Mammary epithelial cell (primary cell): ENCODE measurements at regions not wholly inside any gene's neighbourhood (a gene's known extent, or its start where the extent isn't known, plus 50 kb on each side); places are given as distances from the start of the nearest gene placed in this dataset.

Source experiments
- EZH2 ChIP-seq: IDR thresholded peaks from 2 replicates; pipeline ENCODE4 v1.6.1; 2012; ENCODE audit warnings: low read length, inconsistent platforms, borderline replicate concordance
- TF ChIP-seq, protein P1 (sequence below), 2 donors: IDR thresholded peaks in 1 of 2; conservative IDR thresholded peaks in 1 of 2; 2 replicates each; pipeline ENCODE4 v1.5.1; 2011 to 2012; ENCODE audit warnings: inconsistent platforms in 2 of 2, low read length in 2 of 2, mild to moderate bottlenecking in 2 of 2, control low read depth in 1 of 2, low read depth in 1 of 2; ENCODE audit not compliant: insufficient read depth in 1 of 2; ENCODE audit errors: extremely low read depth in 1 of 2

DNA sequence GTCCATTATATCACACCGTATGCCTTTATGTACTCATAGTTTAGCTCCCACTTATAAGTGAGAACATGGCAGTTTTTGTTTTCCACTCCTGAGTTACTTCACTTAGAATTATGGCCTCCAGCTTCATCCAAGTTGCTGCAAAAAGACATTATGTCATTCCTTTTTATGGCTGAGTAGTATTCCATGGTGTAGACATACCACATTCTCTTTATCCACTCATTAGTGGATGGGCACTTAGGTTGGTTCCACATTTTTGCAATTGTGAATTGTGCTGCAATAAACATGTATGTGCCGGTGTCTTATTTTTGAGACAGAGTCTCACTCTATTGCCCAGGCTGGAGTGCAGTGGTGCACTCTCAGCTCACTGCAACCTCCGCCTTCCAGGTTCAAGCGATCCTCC, 74.1 kb upstream of the IQSEC1 start:
- TF ChIP-seq, protein P1, sequence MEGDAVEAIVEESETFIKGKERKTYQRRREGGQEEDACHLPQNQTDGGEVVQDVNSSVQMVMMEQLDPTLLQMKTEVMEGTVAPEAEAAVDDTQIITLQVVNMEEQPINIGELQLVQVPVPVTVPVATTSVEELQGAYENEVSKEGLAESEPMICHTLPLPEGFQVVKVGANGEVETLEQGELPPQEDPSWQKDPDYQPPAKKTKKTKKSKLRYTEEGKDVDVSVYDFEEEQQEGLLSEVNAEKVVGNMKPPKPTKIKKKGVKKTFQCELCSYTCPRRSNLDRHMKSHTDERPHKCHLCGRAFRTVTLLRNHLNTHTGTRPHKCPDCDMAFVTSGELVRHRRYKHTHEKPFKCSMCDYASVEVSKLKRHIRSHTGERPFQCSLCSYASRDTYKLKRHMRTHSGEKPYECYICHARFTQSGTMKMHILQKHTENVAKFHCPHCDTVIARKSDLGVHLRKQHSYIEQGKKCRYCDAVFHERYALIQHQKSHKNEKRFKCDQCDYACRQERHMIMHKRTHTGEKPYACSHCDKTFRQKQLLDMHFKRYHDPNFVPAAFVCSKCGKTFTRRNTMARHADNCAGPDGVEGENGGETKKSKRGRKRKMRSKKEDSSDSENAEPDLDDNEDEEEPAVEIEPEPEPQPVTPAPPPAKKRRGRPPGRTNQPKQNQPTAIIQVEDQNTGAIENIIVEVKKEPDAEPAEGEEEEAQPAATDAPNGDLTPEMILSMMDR (conservative IDR thresholded peaks at IDR 0.05 in 1 of 2, IDR thresholded peaks at IDR 0.05 in 1 of 2; ENCODE audit: extremely low read depth in 1 of 2, insufficient read depth in 1 of 2, low read depth in 1 of 2, low read length in 2 of 2), result no peak
- TF ChIP-seq EZH2, result no peak
